A673 (cell line): ENCODE measurements at regions not wholly inside any gene's neighbourhood (a gene's known extent, or its start where the extent isn't known, plus 50 kb on each side); places are given as distances from the start of the nearest gene placed in this dataset.

Experiments
- EZH2 ChIP-seq: fragments of 200-600 bp; sonication (generic); IDR thresholded peaks from 2 replicates; pipeline ENCODE4 v1.6.1; 2017; ENCODE audit warnings: borderline replicate concordance, low read depth, mild to moderate bottlenecking, mixed read lengths, antibody characterized with exemption, low read length; ENCODE audit not compliant: poor library complexity, severe bottlenecking
- TF ChIP-seq, protein P1 (sequence below): fragments of 300-800, 200-600 bp; sonication (generic); conservative IDR thresholded peaks from 2 replicates; pipeline ENCODE4 v1.5.1; 2017; ENCODE audit warnings: low read depth, mild to moderate bottlenecking, antibody characterized with exemption, low read length, moderate library complexity, mixed read lengths

DNA sequence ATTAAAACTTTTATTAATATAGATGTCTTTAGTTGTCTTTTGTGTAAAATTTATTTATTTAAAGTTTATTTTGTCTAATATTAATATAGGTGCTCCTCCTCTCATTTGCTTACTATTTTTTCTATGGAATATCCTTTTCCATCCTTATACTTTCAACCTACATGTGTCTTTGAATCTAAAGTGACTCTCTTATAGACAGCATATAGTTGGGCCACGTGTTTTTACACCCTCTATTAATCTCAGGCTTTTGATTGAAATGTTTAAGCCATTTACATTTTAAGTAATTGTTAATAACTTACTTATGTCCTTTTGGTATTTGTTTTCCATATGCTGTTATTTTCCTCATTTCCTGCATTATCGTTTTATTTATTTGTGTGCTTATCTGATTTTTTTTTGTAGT is 74.4 kb upstream of the LRFN5 start:
- TF ChIP-seq, protein P1, sequence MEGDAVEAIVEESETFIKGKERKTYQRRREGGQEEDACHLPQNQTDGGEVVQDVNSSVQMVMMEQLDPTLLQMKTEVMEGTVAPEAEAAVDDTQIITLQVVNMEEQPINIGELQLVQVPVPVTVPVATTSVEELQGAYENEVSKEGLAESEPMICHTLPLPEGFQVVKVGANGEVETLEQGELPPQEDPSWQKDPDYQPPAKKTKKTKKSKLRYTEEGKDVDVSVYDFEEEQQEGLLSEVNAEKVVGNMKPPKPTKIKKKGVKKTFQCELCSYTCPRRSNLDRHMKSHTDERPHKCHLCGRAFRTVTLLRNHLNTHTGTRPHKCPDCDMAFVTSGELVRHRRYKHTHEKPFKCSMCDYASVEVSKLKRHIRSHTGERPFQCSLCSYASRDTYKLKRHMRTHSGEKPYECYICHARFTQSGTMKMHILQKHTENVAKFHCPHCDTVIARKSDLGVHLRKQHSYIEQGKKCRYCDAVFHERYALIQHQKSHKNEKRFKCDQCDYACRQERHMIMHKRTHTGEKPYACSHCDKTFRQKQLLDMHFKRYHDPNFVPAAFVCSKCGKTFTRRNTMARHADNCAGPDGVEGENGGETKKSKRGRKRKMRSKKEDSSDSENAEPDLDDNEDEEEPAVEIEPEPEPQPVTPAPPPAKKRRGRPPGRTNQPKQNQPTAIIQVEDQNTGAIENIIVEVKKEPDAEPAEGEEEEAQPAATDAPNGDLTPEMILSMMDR: no peak
- TF ChIP-seq EZH2: no peak
